LoVo (cell line): ENCODE measurements at regions not wholly inside any gene's neighbourhood (a gene's known extent, or its start where the extent isn't known, plus 50 kb on each side); places are given as distances from the start of the nearest gene placed in this dataset.

Source experiments
- DNase-seq: peaks from one replicate; pipeline ENCODE4 v3.0.0-alpha.2; 2016; ENCODE audit warnings: low spot score

- DNase-seq, result no peak
Measured at GRCh38 chr9:23314247-23314646, 511.8 kb downstream of the ELAVL2 start.

- no peak for DNase-seq
Measured at GRCh38 chr9:23319092-23319491, 506.9 kb downstream of the ELAVL2 start.

- DNase-seq, result no peak
Measured at GRCh38 chr9:23321049-23321448, 505.0 kb downstream of the ELAVL2 start.

- DNase-seq, result no peak
Measured at GRCh38 chr9:23322392-23322791, 503.6 kb downstream of the ELAVL2 start.

- DNase-seq, result no peak
Measured at GRCh38 chr9:23324511-23324910, 501.5 kb downstream of the ELAVL2 start.

GRCh38 chr9:23326597-23326996 lies 499.4 kb downstream of the ELAVL2 start:
- no peak for DNase-seq

- DNase-seq, result no peak
Measured at GRCh38 chr9:23341346-23341745, 484.7 kb downstream of the ELAVL2 start.

- DNase-seq, result no peak
Measured at GRCh38 chr9:23342291-23342690, 483.7 kb downstream of the ELAVL2 start.

- DNase-seq, result no peak
Measured at GRCh38 chr9:23343226-23343625, 482.8 kb downstream of the ELAVL2 start.

- DNase-seq, result no peak
Measured at GRCh38 chr9:23361096-23361495, 464.9 kb downstream of the ELAVL2 start.

- DNase-seq, result no peak
Measured at GRCh38 chr9:23372703-23373102, 453.3 kb downstream of the ELAVL2 start.

GRCh38 chr9:23375511-23375910 lies 450.5 kb downstream of the ELAVL2 start:
- no peak for DNase-seq

GRCh38 chr9:23379842-23380241 lies 446.2 kb downstream of the ELAVL2 start:
- DNase-seq, result no peak

GRCh38 chr9:23380821-23381220 lies 445.2 kb downstream of the ELAVL2 start:
- DNase-seq, result no peak

- no peak for DNase-seq
Measured at GRCh38 chr9:23382418-23382817, 443.6 kb downstream of the ELAVL2 start.

- DNase-seq, result no peak
Measured at GRCh38 chr9:23394189-23394588, 431.9 kb downstream of the ELAVL2 start.

GRCh38 chr9:23408874-23409273 lies 417.2 kb downstream of the ELAVL2 start:
- DNase-seq, result no peak

- DNase-seq, result no peak
Measured at GRCh38 chr9:23412046-23412445, 414.0 kb downstream of the ELAVL2 start.

- no peak for DNase-seq
Measured at GRCh38 chr9:23412458-23412857, 413.6 kb downstream of the ELAVL2 start.

- DNase-seq, result no peak
Measured at GRCh38 chr9:23413541-23413940, 412.5 kb downstream of the ELAVL2 start.

GRCh38 chr9:23423999-23424398 lies 402.0 kb downstream of the ELAVL2 start:
- no peak for DNase-seq

- no peak for DNase-seq
Measured at GRCh38 chr9:23426144-23426543, 399.9 kb downstream of the ELAVL2 start.

- no peak for DNase-seq
Measured at GRCh38 chr9:23431459-23431858, 394.6 kb downstream of the ELAVL2 start.

GRCh38 chr9:23434654-23435053 lies 391.4 kb downstream of the ELAVL2 start:
- DNase-seq, result no peak

GRCh38 chr9:23438299-23438907 lies 387.6 kb downstream of the ELAVL2 start:
- no peak for DNase-seq
